ENCODE measurements at regions not wholly inside any gene's neighbourhood (a gene's known extent, or its start where the extent isn't known, plus 50 kb on each side); places are given as distances from the start of the nearest gene placed in this dataset.
"Not testable (repeated sequence)": the region's sequence is repeated elsewhere in the genome, so short reads cannot be mapped to it uniquely, and the experiment has no call there.

- no peak for DNase-seq
These were observed 152.9 kb downstream of the TM2D1 start for GRCh38 chr1:61572046-61572445.

- DNase-seq = no peak
These were observed 154.8 kb downstream of the TM2D1 start for GRCh38 chr1:61570191-61570590.

GRCh38 chr1:61569303-61569621 is 155.7 kb downstream of the TM2D1 start:
- DNase-seq = no peak

GRCh38 chr1:61568460-61569302 is 156.3 kb downstream of the TM2D1 start:
- DNase-seq = no peak

- DNase-seq = no peak
These were observed 158.8 kb downstream of the TM2D1 start for GRCh38 chr1:61566177-61566576.

- no peak for DNase-seq
These were observed 161.3 kb downstream of the TM2D1 start for GRCh38 chr1:61563611-61564010.

GRCh38 chr1:61561666-61562065 is 163.3 kb downstream of the TM2D1 start:
- DNase-seq = no peak

GRCh38 chr1:61560385-61560784 is 164.6 kb downstream of the TM2D1 start:
- no peak for DNase-seq

GRCh38 chr1:61556631-61557030 is 168.3 kb downstream of the TM2D1 start:
- DNase-seq = no peak

- DNase-seq = no peak
These were observed 172.2 kb downstream of the TM2D1 start for GRCh38 chr1:61552630-61553305.

GRCh38 chr1:61547302-61547701 is 177.6 kb downstream of the TM2D1 start:
- DNase-seq = not testable (repeated sequence)

GRCh38 chr1:61544870-61545269 is 180.1 kb downstream of the TM2D1 start:
- DNase-seq = not testable (repeated sequence)

- DNase-seq = not testable (repeated sequence)
These were observed 181.4 kb downstream of the TM2D1 start for GRCh38 chr1:61543498-61543897.

GRCh38 chr1:61539720-61540462 is 185.1 kb downstream of the TM2D1 start:
- DNase-seq = no peak

GRCh38 chr1:61538228-61538627 is 186.7 kb downstream of the TM2D1 start:
- DNase-seq = no peak

- no peak for DNase-seq
These were observed 188.5 kb downstream of the TM2D1 start for GRCh38 chr1:61536174-61537108.

GRCh38 chr1:61534847-61535246 is 190.1 kb downstream of the TM2D1 start:
- DNase-seq = no peak

GRCh38 chr1:61533546-61533945 is 191.4 kb downstream of the TM2D1 start:
- DNase-seq = no peak

- DNase-seq = no peak
These were observed 193.2 kb downstream of the TM2D1 start for GRCh38 chr1:61531716-61532115.

GRCh38 chr1:61523893-61524605 is 200.9 kb downstream of the TM2D1 start:
- DNase-seq = no peak

- no peak for DNase-seq
These were observed 201.7 kb downstream of the TM2D1 start for GRCh38 chr1:61523229-61523628.

GRCh38 chr1:61520401-61520800 is 204.5 kb downstream of the TM2D1 start:
- DNase-seq = no peak

Measured in 8988T (cell line).